ENCODE measurements at regions not wholly inside any gene's neighbourhood (a gene's known extent, or its start where the extent isn't known, plus 50 kb on each side); places are given as distances from the start of the nearest gene placed in this dataset.

GRCh38 chr14:100416081-100416680 is 93.0 kb downstream of the SLC25A47 start:
- no peaks in the 10 kb centered on the region for H4K20me1 ChIP-seq (ENCODE audit: control insufficient read depth, insufficient read depth, low read depth, low read length)
- no peaks in the 10 kb centered on the region for H3K36me3 ChIP-seq (ENCODE audit: control insufficient read depth, low read length)
- no peaks in the 10 kb centered on the region for H3F3A ChIP-seq (ENCODE audit: control insufficient read depth, insufficient read depth)
- H3K79me2 ChIP-seq (ENCODE audit: control insufficient read depth, low read length): no peaks in the 10 kb centered on the region
- H3K27me3 ChIP-seq (ENCODE audit: control insufficient read depth, low read length): no peaks in the 10 kb centered on the region
- H3K4me3 ChIP-seq (ENCODE audit: low read length): no peak overlapping the region
- no peaks in the 10 kb centered on the region for H3K9me2 ChIP-seq (replicated peaks; ENCODE audit: control insufficient read depth, low read length)
- no peak overlapping the region for H3K27ac ChIP-seq (ENCODE audit: low read depth, low read length)
- no peak for TF ChIP-seq EZH2phosphoT487 (IDR thresholded peaks at IDR 0.05; ENCODE audit: borderline replicate concordance, low read length)
- no peak for TF ChIP-seq CTCF (IDR thresholded peaks at IDR 0.05; ENCODE audit: low read depth, low read length, poor library complexity, severe bottlenecking)
- no peaks in the 10 kb centered on the region for H3K9me3 ChIP-seq (ENCODE audit: control insufficient read depth, insufficient read depth, low read length)
- no peak overlapping the region for H3K4me2 ChIP-seq (ENCODE audit: low read length)
- H3K4me1 ChIP-seq (ENCODE audit: control insufficient read depth, low read length): no peaks in the 10 kb centered on the region

- Histone ChIP-seq H3K9me2 (replicated peaks; ENCODE audit: control insufficient read depth, low read length) (no peaks in the 10 kb centered on the region), H3K9me3 (ENCODE audit: control insufficient read depth, insufficient read depth, low read length) (no peaks in the 10 kb centered on the region), H3K4me3 (ENCODE audit: low read length) (no peak overlapping the region), H4K20me1 (ENCODE audit: control insufficient read depth, insufficient read depth, low read depth, low read length) (no peaks in the 10 kb centered on the region), H3K79me2 (ENCODE audit: control insufficient read depth, low read length) (no peaks in the 10 kb centered on the region), H3K4me1 (ENCODE audit: control insufficient read depth, low read length) (no peaks in the 10 kb centered on the region), H3K4me2 (ENCODE audit: low read length) (no peak overlapping the region), H3K36me3 (ENCODE audit: control insufficient read depth, low read length) (no peaks in the 10 kb centered on the region), H3K27me3 (ENCODE audit: control insufficient read depth, low read length) (no peaks in the 10 kb centered on the region), H3F3A (ENCODE audit: control insufficient read depth, insufficient read depth) (no peaks in the 10 kb centered on the region), H3K27ac (ENCODE audit: low read depth, low read length) (no peak overlapping the region)
- no peak for TF ChIP-seq EZH2phosphoT487 (IDR thresholded peaks at IDR 0.05; ENCODE audit: borderline replicate concordance, low read length)
- TF ChIP-seq CTCF (IDR thresholded peaks at IDR 0.05; ENCODE audit: low read depth, low read length, poor library complexity, severe bottlenecking): no peak
Observed at GRCh38 chr14:100416921-100417860, 94.1 kb downstream of the SLC25A47 start.

- no peak overlapping the region for H3K4me3 ChIP-seq (ENCODE audit: low read length)
- no peaks in the 10 kb centered on the region for H3F3A ChIP-seq (ENCODE audit: control insufficient read depth, insufficient read depth)
- H3K27ac ChIP-seq (ENCODE audit: low read depth, low read length): no peak overlapping the region
- no peaks in the 10 kb centered on the region for H3K79me2 ChIP-seq (ENCODE audit: control insufficient read depth, low read length)
- no peaks in the 10 kb centered on the region for H3K27me3 ChIP-seq (ENCODE audit: control insufficient read depth, low read length)
- H3K4me2 ChIP-seq (ENCODE audit: low read length): no peak overlapping the region
- no peaks in the 10 kb centered on the region for H3K9me3 ChIP-seq (ENCODE audit: control insufficient read depth, insufficient read depth, low read length)
- no peaks in the 10 kb centered on the region for H3K4me1 ChIP-seq (ENCODE audit: control insufficient read depth, low read length)
- no peaks in the 10 kb centered on the region for H3K9me2 ChIP-seq (replicated peaks; ENCODE audit: control insufficient read depth, low read length)
- H3K36me3 ChIP-seq (ENCODE audit: control insufficient read depth, low read length): no peaks in the 10 kb centered on the region
- no peak for TF ChIP-seq CTCF (IDR thresholded peaks at IDR 0.05; ENCODE audit: low read depth, low read length, poor library complexity, severe bottlenecking)
- no peak for TF ChIP-seq EZH2phosphoT487 (IDR thresholded peaks at IDR 0.05; ENCODE audit: borderline replicate concordance, low read length)
- H4K20me1 ChIP-seq (ENCODE audit: control insufficient read depth, insufficient read depth, low read depth, low read length): no peaks in the 10 kb centered on the region
Observed at GRCh38 chr14:100419856-100420255, 96.7 kb downstream of the SLC25A47 start.

Data from DOHH2 (cell line).